Endothelial cell of umbilical vein (primary cell): ENCODE measurements at regions not wholly inside any gene's neighbourhood (a gene's known extent, or its start where the extent isn't known, plus 50 kb on each side); places are given as distances from the start of the nearest gene placed in this dataset.

Experiments
- BruUV-seq: library from RNA; stranded (reverse); fragments of 400-500 nt; replicated peaks from 2 replicates; lab custom pipeline; 2021; lab: Mats Ljungman, UMichigan
- CTCF ChIA-PET: fragments of 300-600, 350-600 bp; sonication (Branson Sonifier 250); formaldehyde crosslinking; loops from one replicate; lab custom pipeline; 2021; ENCODE audit warnings: antibody characterized with exemption, inconsistent platforms; lab: Charles Lee
- POLR2A ChIA-PET: fragments of 300-600, 350-600 bp; sonication (Branson Sonifier 250); formaldehyde crosslinking; loops from one replicate; lab custom pipeline; 2021; ENCODE audit warnings: antibody characterized with exemption, inconsistent platforms; lab: Charles Lee
- DNase-seq: peaks from one replicate; pipeline ENCODE4 v3.0.0-alpha.2; 2011; ENCODE audit warnings: low read depth, low spot score
- FAIRE-seq: peaks from 2 replicates; lab custom pipeline; 2011; peaks lifted over from hg19 to GRCh38; lab: Jason Lieb, UNC
- H2AFZ ChIP-seq: 2 replicates; pipeline ENCODE4 v1.6.0; 2012; ENCODE audit warnings: low read depth, low read length, control low read depth, inconsistent platforms
- H3K27ac ChIP-seq: 2 replicates; pipeline ENCODE4 v1.5.1; 2011; ENCODE audit warnings: low read depth, mild to moderate bottlenecking, control low read depth, low read length, moderate library complexity; ENCODE audit not compliant: insufficient read depth
- H3K27me3 ChIP-seq, 2 experiments: 2 replicates each; pipeline versions ENCODE4 v1.6.0 to v1.6.1; 2011; ENCODE audit warnings: low read length in 2 of 2, mixed read lengths in 1 of 2; ENCODE audit not compliant: control insufficient read depth in 2 of 2, insufficient read depth in 2 of 2
- H3K36me3 ChIP-seq, 2 experiments: 2 replicates in 1 of 2; 3 replicates in 1 of 2; pipeline ENCODE4 v1.5.1; 2011; ENCODE audit warnings: low read length in 2 of 2, mild to moderate bottlenecking in 1 of 2, moderate library complexity in 1 of 2; ENCODE audit not compliant: control insufficient read depth in 2 of 2, insufficient read depth in 2 of 2; ENCODE audit errors: extremely low read depth in 1 of 2
- H3K4me1 ChIP-seq: 3 replicates; pipeline ENCODE4 v1.5.1; 2011; ENCODE audit warnings: mild to moderate bottlenecking, low read length; ENCODE audit not compliant: control insufficient read depth, insufficient read depth; ENCODE audit errors: extremely low read depth
- H3K4me2 ChIP-seq: 2 replicates; pipeline ENCODE4 v1.6.1; 2011; ENCODE audit warnings: low read length, control low read depth, mixed read lengths; ENCODE audit not compliant: insufficient read depth
- H3K4me3 ChIP-seq, 3 experiments: fragments of 200-600 bp in 1 of 3; sonication (generic), shearing (Covaris generic) in 1 of 3; replicated peaks in 1 of 3; 2 replicates each; pipeline ENCODE4 v1.5.1; 2011 to 2016; ENCODE audit warnings: control low read depth in 3 of 3, low read length in 3 of 3, mild to moderate bottlenecking in 2 of 3, inconsistent platforms in 1 of 3, low read depth in 1 of 3, moderate library complexity in 1 of 3; ENCODE audit not compliant: insufficient read depth in 1 of 3
- H3K79me2 ChIP-seq: 2 replicates; pipeline ENCODE4 v1.6.0; 2012; ENCODE audit warnings: low read length, inconsistent platforms; ENCODE audit not compliant: control insufficient read depth, insufficient read depth
- H3K9ac ChIP-seq: replicated peaks from 2 replicates; pipeline ENCODE3; 2011; ENCODE audit warnings: low read length, control low read depth; ENCODE audit not compliant: insufficient read depth; ENCODE audit errors: extremely low read depth
- H3K9me1 ChIP-seq: replicated peaks from 3 replicates; pipeline ENCODE4 v1.6.0; 2011; ENCODE audit warnings: mild to moderate bottlenecking, low read length; ENCODE audit not compliant: control insufficient read depth, insufficient read depth; ENCODE audit errors: extremely low read depth
- H3K9me3 ChIP-seq: replicated peaks from 2 replicates; pipeline ENCODE4 v1.5.1; 2012; ENCODE audit warnings: low read length, inconsistent platforms; ENCODE audit not compliant: control insufficient read depth, insufficient read depth
- H4K20me1 ChIP-seq: replicated peaks from 2 replicates; pipeline ENCODE3; 2011; ENCODE audit warnings: mild to moderate bottlenecking, low read length; ENCODE audit not compliant: control insufficient read depth, insufficient read depth; ENCODE audit errors: extremely low read depth
- CTCF ChIP-seq, 2 donors: IDR thresholded peaks; 1 replicate in 1 of 2; 2 replicates in 1 of 2; pipeline ENCODE4 v1.5.1; 2011; ENCODE audit warnings: low read length in 2 of 2, mild to moderate bottlenecking in 2 of 2, moderate library complexity in 2 of 2, control low read depth in 1 of 2, inconsistent platforms in 1 of 2, low read depth in 1 of 2; ENCODE audit not compliant: insufficient read depth in 1 of 2; ENCODE audit errors: extremely low read depth in 1 of 2
- EZH2 ChIP-seq: IDR thresholded peaks from 2 replicates; pipeline ENCODE4 v1.6.1; 2012; ENCODE audit warnings: borderline replicate concordance, low read depth, mild to moderate bottlenecking, moderate library complexity, low read length, inconsistent platforms; ENCODE audit not compliant: severe bottlenecking
- FOS ChIP-seq: IDR thresholded peaks from 2 replicates; pipeline ENCODE4 v1.6.1; 2011; ENCODE audit warnings: mild to moderate bottlenecking, low read length, moderate library complexity, borderline replicate concordance; ENCODE audit not compliant: insufficient read depth
- GATA2 ChIP-seq: IDR thresholded peaks from 2 replicates; pipeline ENCODE4 v1.7.0; 2011; ENCODE audit warnings: low read depth, mild to moderate bottlenecking, moderate library complexity, mixed read lengths, low read length; ENCODE audit not compliant: insufficient read length, insufficient read depth
- JUN ChIP-seq: IDR thresholded peaks from 2 replicates; pipeline ENCODE4 v1.6.1; 2011; ENCODE audit warnings: borderline replicate concordance, low read depth; ENCODE audit not compliant: insufficient read length, insufficient read depth
- MAX ChIP-seq: IDR thresholded peaks from 2 replicates; pipeline ENCODE4 v1.6.1; 2011; ENCODE audit not compliant: insufficient read depth, insufficient read length
- MYC ChIP-seq: IDR thresholded peaks from one replicate; pipeline ENCODE4 v1.6.1; 2011; ENCODE audit warnings: mild to moderate bottlenecking, low read depth, low read length
- POLR2A ChIP-seq: IDR thresholded peaks from 2 replicates; pipeline ENCODE4 v1.6.1; 2012; ENCODE audit warnings: low read depth, mild to moderate bottlenecking, control low read depth, low read length
- POLR2AphosphoS5 ChIP-seq: IDR thresholded peaks from 2 replicates; pipeline ENCODE4 v1.6.1; 2012; ENCODE audit warnings: low read depth, mild to moderate bottlenecking, control low read depth, low read length, moderate library complexity; ENCODE audit not compliant: insufficient read depth
- dilution Hi-C: fragments of 300-500 bp; cut with MboI; formaldehyde crosslinking; loops from one replicate; pipeline ENCODE4 v1.15.0; 2019; ENCODE audit warnings: low sequenced_read_pairs; ENCODE audit not compliant: extremely low pct_ligation_motif_present
- intact Hi-C: fragments of 100-400 bp; cut with micrococcal nuclease; formaldehyde crosslinking; loops from one replicate; pipeline ENCODE4 v1.10.0; 2022

- Histone ChIP-seq H3K9me3 (no peaks in the 10 kb centered on the region), H3K4me3 (no peak overlapping the region), H3K9me1 (no peaks in the 10 kb centered on the region), H3K4me1 (no peaks in the 10 kb centered on the region), H3K36me3 (no peaks in the 10 kb centered on the region), H3K27ac (no peak overlapping the region), H3K27me3 (peaks cover 7 to 10% of the 10 kb centered on the region in 2 experiments), H4K20me1 (no peaks in the 10 kb centered on the region), H3K4me2 (no peak overlapping the region), H3K9ac (no peak overlapping the region), H3K79me2 (no peaks in the 10 kb centered on the region), H2AFZ (no peak overlapping the region)
- dilution Hi-C loops, result no loop called here
- intact Hi-C loops, result no loop called here
- POLR2A ChIA-PET, result no interaction called here
- BruUV-seq, result no TSS peak
- DNase-seq, result no peak
- FAIRE-seq, result no peak
- TF ChIP-seq POLR2AphosphoS5 (no peak), GATA2 (no peak)
- CTCF ChIA-PET, result interaction anchor here (1.1 to 1.4 kb wide), 3 partner anchors 8 to 18 kb away, joined by 3 to 5 read pairs (median 3); no protein-coding TSS in a partner anchor
These were observed 162.2 kb downstream of the PIK3R1 start for GRCh38 chr5:68377733-68378132.

- Histone ChIP-seq H3K4me1 (no peaks in the 10 kb centered on the region), H4K20me1 (no peaks in the 10 kb centered on the region), H3K27ac (no peak overlapping the region), H3K4me2 (no peak overlapping the region), H3K9ac (no peak overlapping the region), H3K79me2 (no peaks in the 10 kb centered on the region), H3K27me3 (peaks cover 7 to 10% of the 10 kb centered on the region in 2 experiments), H3K9me3 (no peaks in the 10 kb centered on the region), H2AFZ (no peak overlapping the region), H3K9me1 (no peaks in the 10 kb centered on the region), H3K36me3 (no peaks in the 10 kb centered on the region), H3K4me3 (no peak overlapping the region)
- dilution Hi-C loops (no loop called here), intact Hi-C loops (no loop called here)
- TF ChIP-seq POLR2AphosphoS5 (no peak), MYC (no peak), CTCF (IDR thresholded peaks at IDR 0.05; ENCODE audit: extremely low read depth in 1 of 2, insufficient read depth in 1 of 2, low read depth in 1 of 2, low read length in 2 of 2) (no peak), GATA2 (no peak), FOS (no peak), JUN (no peak), MAX (no peak), EZH2 (no peak), POLR2A (no peak)
- FAIRE-seq, result no peak
- DNase-seq, result no peak
- ChIA-PET CTCF (interaction anchor here (0.8 to 1.1 kb wide), 2 partner anchors 9 to 14 kb away, joined by 3 read pairs; no protein-coding TSS in a partner anchor), POLR2A (no interaction called here)
- BruUV-seq, result no TSS peak
These were observed 162.8 kb downstream of the PIK3R1 start for GRCh38 chr5:68378204-68378820.
